Dermis microvascular lymphatic vessel endothelial cell (primary cell): ENCODE measurements at regions not wholly inside any gene's neighbourhood (a gene's known extent, or its start where the extent isn't known, plus 50 kb on each side); places are given as distances from the start of the nearest gene placed in this dataset.
A peak's percentile ranks its signal among the peaks of the same experiment; 100 is the strongest.
"Not testable (repeated sequence)": the region's sequence is repeated elsewhere in the genome, so short reads cannot be mapped to it uniquely, and the experiment has no call there.

Experiments used
- DNase-seq, 2 donors: peaks; one replicate each; pipeline versions ENCODE4 v3.0.0 to v3.0.0-alpha.2; 2010; ENCODE audit warnings: low read depth in 2 of 2

GRCh38 chr9:742914-743589 is 98.4 kb upstream of the DMRT1 start:
- no peak for DNase-seq

DNA sequence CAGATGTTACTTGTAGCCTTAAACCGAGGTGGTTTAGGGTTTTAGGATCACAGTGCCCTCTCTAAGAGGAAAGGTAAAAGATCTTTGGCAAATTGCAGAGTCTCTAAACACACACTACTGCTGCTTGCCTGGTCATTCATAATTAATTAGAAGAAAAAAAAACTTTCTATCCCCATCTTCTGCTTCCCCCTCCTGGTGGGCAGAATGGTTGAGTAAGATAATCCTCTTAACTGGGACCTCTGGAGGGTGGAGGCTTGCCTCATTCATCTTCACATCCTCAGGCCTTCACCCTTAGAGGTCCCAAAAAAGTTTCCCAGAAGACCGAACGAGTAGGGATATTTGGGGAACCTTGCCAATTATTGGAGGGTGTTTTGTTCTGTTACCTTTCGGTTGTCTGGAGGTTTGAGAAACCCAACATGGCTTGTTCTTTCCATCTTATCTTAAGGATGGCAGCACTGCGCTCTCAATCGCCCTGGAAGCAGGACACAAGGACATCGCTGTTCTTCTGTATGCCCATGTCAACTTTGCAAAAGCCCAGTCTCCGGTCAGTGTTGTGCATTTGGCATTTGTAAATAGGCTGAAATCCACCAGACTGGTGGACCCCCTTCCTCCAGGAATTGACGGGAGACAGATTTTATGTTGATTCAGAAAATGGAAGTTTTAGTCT is 97.3 kb upstream of the DMRT1 start:
- no peak for DNase-seq

DNA sequence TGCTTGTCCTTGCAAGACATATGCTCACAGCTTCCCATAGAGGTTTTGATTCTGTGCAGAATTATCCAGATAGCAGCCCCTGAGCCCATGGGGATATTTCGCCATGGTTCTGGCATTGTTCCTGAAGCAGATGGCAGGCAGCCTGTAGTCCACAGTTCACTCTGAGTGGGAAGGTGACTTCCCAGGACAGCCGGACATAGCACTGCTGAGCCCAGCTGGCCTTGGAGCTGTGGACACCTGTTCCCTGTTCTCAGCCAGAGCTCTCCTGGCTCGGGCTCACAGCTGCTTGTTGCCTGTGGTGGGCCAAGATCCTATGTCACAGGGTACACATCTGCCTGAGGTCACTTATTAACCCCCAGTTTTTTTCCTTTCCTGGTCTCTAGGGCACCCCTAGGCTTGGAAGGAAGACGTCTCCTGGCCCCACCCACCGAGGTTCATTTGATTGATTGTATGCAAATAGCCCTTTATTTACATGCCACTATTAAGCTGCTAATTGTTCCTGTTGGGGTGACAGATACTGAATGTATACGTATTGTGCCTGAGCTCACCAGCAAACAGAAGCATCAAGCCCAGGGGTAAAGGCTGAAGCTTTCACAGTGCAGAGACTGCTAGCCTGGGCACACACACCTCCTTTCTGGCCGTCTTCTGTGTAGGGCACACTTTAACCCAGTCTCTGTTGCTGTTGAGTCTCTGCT is 96.6 kb upstream of the DMRT1 start:
- no peak for DNase-seq

DNA sequence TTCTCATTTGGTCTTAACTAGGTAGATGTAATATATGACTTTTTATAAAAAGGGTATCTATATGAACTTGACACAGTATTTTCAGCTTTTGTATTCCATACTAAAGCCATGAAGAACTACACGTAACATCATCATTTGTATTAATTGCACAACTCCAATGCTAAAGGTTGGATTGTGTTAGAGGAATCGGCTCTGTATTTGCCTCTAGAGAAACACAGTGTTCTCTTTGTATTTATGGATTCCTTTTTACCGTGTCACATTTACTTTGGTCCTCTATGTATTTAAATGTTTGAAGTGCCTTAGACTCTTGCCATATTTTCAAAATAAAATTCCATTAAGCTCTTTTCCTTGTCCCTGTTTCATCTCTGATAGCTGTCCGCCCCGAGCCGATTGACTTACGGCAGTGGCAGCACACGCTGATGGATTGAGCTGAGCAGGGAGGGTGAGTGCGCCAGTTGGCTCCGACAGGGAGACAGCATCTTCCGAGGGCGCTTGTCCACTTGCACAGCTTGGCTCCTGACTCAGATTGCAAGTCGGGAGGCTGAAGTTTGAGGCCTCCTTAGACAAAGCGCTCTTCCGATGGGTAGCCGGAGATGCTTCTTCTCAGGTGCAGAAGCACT is 95.6 kb upstream of the DMRT1 start:
- DNase-seq: no peak

DNA sequence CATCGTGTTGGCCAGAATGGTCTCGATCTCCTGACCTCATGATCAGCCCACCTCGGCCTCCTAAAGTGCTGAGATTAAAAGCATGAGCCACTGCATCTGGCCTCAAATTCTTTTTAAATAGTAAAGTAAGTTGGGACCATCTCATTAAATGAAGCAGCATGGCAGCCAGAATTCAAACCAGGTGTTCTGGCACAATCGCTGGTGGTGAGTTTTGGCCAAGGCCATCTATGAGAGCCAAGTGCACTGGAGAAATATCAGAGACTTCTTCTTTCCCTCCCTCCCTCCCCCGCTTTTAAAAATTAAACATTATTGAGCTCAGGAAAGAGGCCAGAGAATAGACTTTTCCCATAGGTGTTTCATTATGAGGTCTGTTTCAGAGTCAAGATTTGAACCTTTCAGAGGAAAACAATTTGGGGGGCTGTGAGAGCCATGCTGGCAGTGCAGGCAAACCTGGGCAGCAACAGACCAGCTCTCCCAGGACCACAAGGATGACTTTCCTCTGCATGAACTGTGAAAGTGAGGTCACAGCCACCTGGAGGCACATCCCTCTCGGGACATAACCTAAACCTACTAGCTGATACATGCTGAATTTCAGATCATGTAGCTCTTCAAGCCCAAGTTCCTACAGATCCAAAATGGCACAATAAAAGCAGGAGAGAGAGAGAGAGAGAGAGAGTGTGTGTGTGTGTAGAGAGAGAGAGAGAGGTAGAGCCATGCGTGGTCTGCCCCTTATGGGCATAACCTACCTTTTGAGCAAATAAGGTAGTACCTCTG is 94.6 kb upstream of the DMRT1 start:
- DNase-seq: no peak

GRCh38 chr9:747567-747966 is 93.9 kb upstream of the DMRT1 start:
- no peak for DNase-seq

DNA sequence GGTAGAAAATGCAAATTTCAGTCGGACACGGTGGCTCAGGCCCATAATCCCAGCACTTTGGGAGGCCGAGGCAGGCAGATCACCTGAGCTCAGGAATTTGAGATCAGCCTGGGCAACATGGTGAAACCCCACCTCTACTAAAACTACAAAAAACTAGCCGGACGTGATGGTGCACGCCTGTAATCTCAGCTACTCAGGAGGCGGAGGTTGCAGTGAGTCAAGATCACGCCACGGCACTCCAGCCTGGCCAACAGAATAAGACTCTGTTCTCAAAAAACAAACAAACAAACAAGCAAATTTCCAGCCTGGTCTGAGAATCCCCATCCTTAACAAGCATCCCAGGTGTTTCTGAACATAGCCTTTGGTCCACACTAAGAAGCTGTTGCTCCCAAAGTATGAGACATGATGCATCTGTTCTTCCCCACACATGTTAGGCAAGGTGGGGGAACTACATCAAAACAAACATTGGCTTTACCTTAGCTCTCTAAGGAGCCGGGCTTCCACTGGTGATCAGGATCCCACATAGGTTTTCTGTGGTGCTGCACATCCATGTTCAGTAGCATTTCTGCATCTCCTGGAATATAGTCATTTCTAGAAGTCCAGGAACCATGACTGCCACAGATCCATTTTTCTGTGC is 92.5 kb upstream of the DMRT1 start:
- DNase-seq: no peak

- no peak for DNase-seq
Observed at GRCh38 chr9:749716-750115, 91.8 kb upstream of the DMRT1 start.

DNA sequence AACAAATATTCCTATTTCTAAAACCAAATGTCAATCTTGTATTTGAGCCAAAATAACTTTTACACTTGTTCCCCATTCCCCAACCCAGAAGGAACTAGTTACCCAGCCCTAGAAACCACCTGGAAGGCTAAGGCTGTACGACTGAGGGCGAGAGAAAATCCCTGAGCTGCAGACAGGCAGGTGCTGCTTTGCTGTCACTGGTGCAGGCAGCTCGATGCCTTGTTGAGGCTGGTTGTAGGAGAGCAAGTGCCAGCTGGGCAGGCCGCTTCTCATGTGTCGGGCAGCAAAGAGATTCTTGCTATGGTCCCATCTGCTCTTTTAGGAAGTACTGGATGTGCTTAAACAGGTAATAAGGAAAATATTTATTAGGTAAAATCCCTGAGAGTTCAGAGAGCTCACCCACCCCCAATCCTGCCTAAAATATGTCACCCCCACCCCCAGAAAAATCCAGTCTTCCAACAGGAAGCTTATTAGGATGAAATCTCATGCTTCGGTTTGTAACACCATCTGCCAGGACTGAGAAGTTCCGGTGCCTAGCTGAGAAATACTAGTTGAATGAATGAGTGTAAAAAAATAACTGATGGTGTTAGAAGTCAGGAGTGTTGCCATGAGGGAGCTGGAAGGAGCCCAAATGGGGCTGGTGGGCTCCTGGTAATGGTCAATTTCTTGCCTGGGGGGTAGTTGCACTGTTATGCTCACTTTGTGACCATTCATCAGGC is 91.1 kb upstream of the DMRT1 start:
- no peak for DNase-seq

GRCh38 chr9:751137-752051 is 90.1 kb upstream of the DMRT1 start:
- DNase-seq: peak in 1 of 2 donors; percentile 46

- DNase-seq: peak in 1 of 2 donors; percentile 84
Observed at GRCh38 chr9:752201-752600, 89.3 kb upstream of the DMRT1 start.

DNA sequence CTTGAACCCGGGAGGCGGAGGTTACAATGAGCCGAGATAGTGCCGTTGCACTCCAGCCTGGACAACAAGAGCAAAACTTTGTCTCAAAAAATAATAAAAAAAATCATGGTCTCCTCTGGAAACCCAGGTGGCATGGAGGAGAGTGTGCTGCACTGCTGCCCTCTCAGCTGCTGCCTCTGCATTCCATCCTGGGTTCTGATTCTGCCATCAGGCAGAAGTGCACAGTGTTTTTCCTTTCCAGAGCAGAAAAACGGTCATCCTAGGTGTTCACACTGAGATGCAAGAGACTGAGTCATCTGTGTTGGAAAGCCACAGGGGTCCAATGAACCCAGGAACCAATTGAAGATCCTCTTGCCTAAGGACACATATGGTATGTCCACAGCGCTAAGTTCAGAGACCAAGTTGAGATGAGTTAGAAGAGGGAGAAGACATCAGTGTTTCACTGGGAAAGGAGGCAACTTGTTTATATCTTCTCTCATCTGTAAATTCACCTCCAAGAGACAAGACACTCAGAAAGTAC is 88.8 kb upstream of the DMRT1 start:
- no peak for DNase-seq

DNA sequence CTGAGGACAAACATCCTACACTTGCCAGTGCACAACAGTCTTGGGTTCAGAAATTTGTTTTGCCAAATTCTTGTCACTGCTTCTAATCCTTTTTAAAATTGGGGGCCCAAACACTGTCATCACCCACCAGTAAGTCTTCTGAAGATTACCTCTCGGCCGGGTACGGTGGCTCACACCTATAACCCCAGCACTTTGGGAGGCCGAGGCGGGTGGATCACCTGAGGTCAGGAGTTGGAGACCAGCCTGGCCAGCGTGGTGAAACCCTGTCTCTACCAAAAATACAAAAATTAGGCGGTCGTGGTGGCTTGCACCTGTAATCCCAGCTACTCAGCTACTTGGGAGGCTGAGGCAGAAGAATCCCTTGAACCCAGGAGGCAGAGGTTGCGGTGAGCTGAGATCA is 87.8 kb upstream of the DMRT1 start:
- not testable (repeated sequence) for DNase-seq

- DNase-seq: peak in 1 of 2 donors; percentile 15
Observed at GRCh38 chr9:754150-754931, 87.2 kb upstream of the DMRT1 start.

DNA sequence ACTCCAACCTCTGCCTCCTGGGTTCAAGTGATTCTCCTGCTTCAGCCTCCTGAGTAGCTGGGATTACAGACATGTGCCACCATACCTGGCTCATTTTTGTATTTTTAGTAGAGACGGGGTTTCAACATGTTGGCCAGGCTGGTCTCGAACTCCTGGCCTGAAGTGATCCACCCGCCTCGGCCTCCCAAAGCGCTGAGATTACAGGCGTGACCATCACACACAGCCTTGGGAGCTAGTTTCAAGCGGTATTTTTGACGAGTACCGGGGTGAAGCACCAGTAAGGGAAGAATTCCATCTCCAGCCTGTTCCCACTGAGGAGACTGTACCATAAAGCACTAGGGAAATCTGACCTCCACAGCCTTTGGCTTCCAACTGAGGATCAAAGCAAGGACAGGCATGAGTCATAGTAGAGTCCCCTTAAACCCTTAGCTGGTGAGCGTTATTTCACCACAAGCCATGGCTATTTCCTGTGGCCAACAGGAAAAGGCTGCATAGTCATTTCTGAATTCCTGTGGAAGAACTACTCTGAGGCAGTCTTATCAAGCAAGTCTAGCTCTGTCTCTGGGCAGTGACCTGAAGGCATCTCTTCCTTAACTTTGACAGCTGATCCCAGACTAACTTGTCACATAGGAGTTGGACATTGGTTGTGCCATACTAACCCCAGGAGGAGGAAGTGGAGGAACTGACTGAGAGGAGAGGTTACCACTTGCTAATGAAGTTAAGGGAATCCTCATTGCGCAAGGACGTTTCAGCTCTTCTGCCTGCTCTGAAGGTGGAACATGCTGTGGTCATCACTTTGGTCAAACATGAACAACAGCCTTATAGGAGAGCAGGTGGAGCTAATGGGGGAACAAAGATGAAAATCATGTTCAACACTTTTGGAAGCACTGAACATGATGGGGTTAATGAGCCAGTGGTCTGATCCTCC is 85.8 kb upstream of the DMRT1 start:
- DNase-seq: peak; percentile 56 to 92

DNA sequence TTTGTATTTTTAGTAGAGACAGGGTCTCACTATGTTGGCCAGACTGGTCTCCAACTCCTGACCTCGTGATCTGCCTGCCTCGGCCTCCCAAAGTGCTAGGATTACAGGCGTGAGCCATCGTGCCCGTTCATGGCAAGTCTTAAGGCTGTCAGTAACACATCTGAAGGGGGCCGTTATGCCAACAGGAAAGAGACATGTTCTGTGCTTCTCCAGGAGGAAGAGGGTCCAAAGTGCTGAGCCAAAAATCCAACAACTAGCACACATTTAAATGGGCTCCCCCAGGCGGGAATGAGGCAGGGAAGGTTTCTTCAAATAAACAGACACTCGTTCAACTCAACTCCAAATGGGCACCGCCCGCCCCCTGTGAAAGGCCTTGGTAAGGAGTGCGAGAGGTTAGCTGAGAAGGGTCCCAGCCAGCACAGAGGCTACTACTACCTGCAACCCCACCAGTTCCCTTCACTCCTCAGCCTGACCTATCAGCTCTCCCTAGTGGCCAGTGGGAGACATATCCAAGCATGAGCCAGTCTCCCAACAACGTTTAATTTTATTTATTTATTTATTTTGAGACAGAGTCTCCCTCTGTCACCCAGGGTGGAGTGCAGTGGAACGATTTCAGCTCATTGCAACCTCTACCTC is 84.1 kb upstream of the DMRT1 start:
- peak in 1 of 2 donors; percentile 79 for DNase-seq

- DNase-seq: no peak
Observed at GRCh38 chr9:758146-758545, 83.4 kb upstream of the DMRT1 start.
